HG03095 (cell line): ENCODE measurements at regions not wholly inside any gene's neighbourhood (a gene's known extent, or its start where the extent isn't known, plus 50 kb on each side); places are given as distances from the start of the nearest gene placed in this dataset.
A peak's percentile ranks its signal among the peaks of the same experiment; 100 is the strongest.

ENCODE experiments used
- ATAC-seq: cut with Tn5 transposase; IDR thresholded peaks from one replicate; pipeline ENCODE4 v1.9.1; 2021; ENCODE audit warnings: moderate library complexity; ENCODE audit not compliant: unreplicated experiment

GRCh38 chr1:199307496-199308264 is 668.8 kb downstream of the PTPRC start:
- no peak for ATAC-seq

GRCh38 chr1:199308349-199308846 is 669.6 kb downstream of the PTPRC start:
- ATAC-seq, result peak; percentile 57

GRCh38 chr1:199310708-199311107 is 671.9 kb downstream of the PTPRC start:
- no peak for ATAC-seq

- ATAC-seq, result no peak
Observed at GRCh38 chr1:199311478-199312262, 672.8 kb downstream of the PTPRC start.

- no peak for ATAC-seq
Observed at GRCh38 chr1:199312626-199313025, 673.8 kb downstream of the PTPRC start.

GRCh38 chr1:199313444-199313843 is 674.6 kb downstream of the PTPRC start:
- ATAC-seq, result no peak

GRCh38 chr1:199319341-199319740 is 680.5 kb downstream of the PTPRC start:
- ATAC-seq, result no peak

GRCh38 chr1:199322278-199322677 is 683.4 kb downstream of the PTPRC start:
- no peak for ATAC-seq

GRCh38 chr1:199333180-199333579 is 694.3 kb upstream of the NR5A2 start:
- ATAC-seq, result no peak

- no peak for ATAC-seq
Observed at GRCh38 chr1:199335496-199335895, 692.0 kb upstream of the NR5A2 start.

GRCh38 chr1:199336745-199337640 is 690.5 kb upstream of the NR5A2 start:
- no peak for ATAC-seq

- ATAC-seq, result no peak
Observed at GRCh38 chr1:199338760-199339159, 688.8 kb upstream of the NR5A2 start.

- no peak for ATAC-seq
Observed at GRCh38 chr1:199352351-199352750, 675.2 kb upstream of the NR5A2 start.

GRCh38 chr1:199353906-199354305 is 673.6 kb upstream of the NR5A2 start:
- no peak for ATAC-seq

GRCh38 chr1:199356561-199356960 is 670.9 kb upstream of the NR5A2 start:
- no peak for ATAC-seq

GRCh38 chr1:199357599-199357998 is 669.9 kb upstream of the NR5A2 start:
- ATAC-seq, result no peak

GRCh38 chr1:199362996-199363395 is 664.5 kb upstream of the NR5A2 start:
- no peak for ATAC-seq

GRCh38 chr1:199373139-199373538 is 654.4 kb upstream of the NR5A2 start:
- ATAC-seq, result no peak

- no peak for ATAC-seq
Observed at GRCh38 chr1:199377211-199377610, 650.3 kb upstream of the NR5A2 start.

- ATAC-seq, result no peak
Observed at GRCh38 chr1:199383793-199384192, 643.7 kb upstream of the NR5A2 start.

- ATAC-seq, result no peak
Observed at GRCh38 chr1:199394856-199395255, 632.7 kb upstream of the NR5A2 start.
